ENCODE measurements at regions not wholly inside any gene's neighbourhood (a gene's known extent, or its start where the extent isn't known, plus 50 kb on each side); places are given as distances from the start of the nearest gene placed in this dataset.

DNA sequence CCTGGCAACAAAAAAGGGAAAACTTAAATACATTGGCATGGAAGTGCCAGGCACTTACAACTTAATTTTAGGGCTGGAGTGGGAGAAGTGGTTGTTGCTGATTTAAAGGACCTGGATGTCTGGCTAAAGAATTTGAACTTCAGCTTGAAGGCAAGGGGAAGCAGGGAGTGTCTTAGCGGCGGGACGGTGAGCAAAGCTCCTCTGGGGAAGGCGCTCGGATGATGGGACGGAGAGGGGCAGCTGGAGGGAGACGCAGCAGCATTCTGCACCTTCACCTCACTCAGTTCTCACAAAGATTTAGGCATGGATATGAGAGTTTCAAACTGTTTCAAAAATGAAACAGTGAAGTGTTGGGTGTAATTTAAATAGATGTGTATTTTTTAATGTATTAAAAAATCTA, 967.1 kb downstream of the BRD1 start:
- TF ChIP-seq EZH2 (IDR thresholded peaks at IDR 0.05; ENCODE audit: insufficient read depth, poor library complexity, severe bottlenecking) (no peak), EZH2phosphoT487 (IDR thresholded peaks at IDR 0.05; ENCODE audit: insufficient read depth, low read depth) (no peak)
